ENCODE measurements at regions not wholly inside any gene's neighbourhood (a gene's known extent, or its start where the extent isn't known, plus 50 kb on each side); places are given as distances from the start of the nearest gene placed in this dataset.

- no peak for TF ChIP-seq CTCF (IDR thresholded peaks at IDR 0.05; ENCODE audit: low read depth, low read length, poor library complexity, severe bottlenecking)
- TF ChIP-seq EZH2phosphoT487 (IDR thresholded peaks at IDR 0.05; ENCODE audit: borderline replicate concordance, low read length), result no peak
Measured at GRCh38 chr2:134072341-134072740, 181.5 kb upstream of the MGAT5 start.

All from DOHH2 (cell line).